Uterus (tissue), 3 donors: ENCODE measurements at regions not wholly inside any gene's neighbourhood (a gene's known extent, or its start where the extent isn't known, plus 50 kb on each side); places are given as distances from the start of the nearest gene placed in this dataset.

ENCODE experiments used
- DNase-seq, 2 donors: peaks; one replicate each; pipeline ENCODE4 v3.0.0-alpha.2; 2019 to 2020
- H3K27ac ChIP-seq, 2 donors: fragments of 200-600 bp; sonication (generic); 1 replicate in 1 of 2; 2 replicates in 1 of 2; pipeline ENCODE4 v1.5.1; 2016 to 2018
- H3K27me3 ChIP-seq, 2 donors: fragments of 200-600 bp; sonication (generic); one replicate each; pipeline ENCODE4 v1.5.1; 2018 to 2019; ENCODE audit warnings: control low read depth in 1 of 2
- H3K36me3 ChIP-seq, 2 donors: fragments of 200-600 bp; sonication (generic); one replicate each; pipeline ENCODE4 v1.5.1; 2019; ENCODE audit warnings: control low read depth in 1 of 2
- H3K4me1 ChIP-seq, 2 donors: fragments of 200-600 bp; sonication (generic); one replicate each; pipeline ENCODE4 v1.5.1; 2018 to 2019; ENCODE audit warnings: control low read depth in 1 of 2
- H3K4me3 ChIP-seq, 2 donors: fragments of 200-600 bp; sonication (generic); 1 replicate in 1 of 2; 2 replicates in 1 of 2; pipeline ENCODE4 v1.5.1; 2018 to 2019; ENCODE audit warnings: mild to moderate bottlenecking in 1 of 2
- H3K9me3 ChIP-seq, 2 donors: fragments of 200-600 bp; sonication (generic); one replicate each; pipeline ENCODE4 v1.5.1; 2019; ENCODE audit warnings: control low read depth in 1 of 2
- CTCF ChIP-seq, 4 experiments: fragments of 200-600 bp in 2 of 4; fragments of 450-650 bp in 2 of 4; sonication (generic) in 2 of 4; IDR thresholded peaks; one replicate each; pipeline ENCODE4 v1.5.1; 2016 to 2019; ENCODE audit warnings: antibody characterized with exemption in 4 of 4, mild to moderate bottlenecking in 2 of 4, moderate library complexity in 1 of 4
- POLR2A ChIP-seq, 2 donors: fragments of 450-650 bp; IDR thresholded peaks; one replicate each; pipeline ENCODE4 v1.6.1; 2016; ENCODE audit warnings: antibody characterized with exemption in 2 of 2, mild to moderate bottlenecking in 1 of 2, moderate library complexity in 1 of 2
- intact Hi-C: fragments of 100-400 bp; cut with DNase I; formaldehyde crosslinking; loops from one replicate; pipeline ENCODE4 v1.15.1; 2023; ENCODE audit warnings: low total_unique reads
- donor health status: DM: yes; HTN: yes; CAD: no.

GRCh38 chr7:9863545-9863944, 1110.1 kb upstream of the PHF14 start:
- H3K27ac ChIP-seq = no peak overlapping the region
- no peaks in the 10 kb centered on the region for H3K9me3 ChIP-seq
- intact Hi-C loops = no loop called here
- no peaks in the 10 kb centered on the region for H3K4me1 ChIP-seq
- H3K4me3 ChIP-seq = no peak overlapping the region
- no peaks in the 10 kb centered on the region for H3K36me3 ChIP-seq
- no peak for DNase-seq
- TF ChIP-seq POLR2A (IDR thresholded peaks at IDR 0.05) = no peak
- no peak for TF ChIP-seq CTCF (IDR thresholded peaks at IDR 0.05)
- no peaks in the 10 kb centered on the region for H3K27me3 ChIP-seq

GRCh38 chr7:9869151-9869550, 1104.5 kb upstream of the PHF14 start:
- no peaks in the 10 kb centered on the region for H3K36me3 ChIP-seq
- no peak for DNase-seq
- H3K27me3 ChIP-seq = no peaks in the 10 kb centered on the region
- H3K4me3 ChIP-seq = no peak overlapping the region
- intact Hi-C loops = no loop called here
- H3K4me1 ChIP-seq = no peaks in the 10 kb centered on the region
- no peaks in the 10 kb centered on the region for H3K9me3 ChIP-seq
- no peak for TF ChIP-seq CTCF (IDR thresholded peaks at IDR 0.05)
- no peak overlapping the region for H3K27ac ChIP-seq

- intact Hi-C loops = no loop called here
- no peaks in the 10 kb centered on the region for H3K36me3 ChIP-seq
- no peaks in the 10 kb centered on the region for H3K4me1 ChIP-seq
- H3K27me3 ChIP-seq = no peaks in the 10 kb centered on the region
- H3K9me3 ChIP-seq = no peaks in the 10 kb centered on the region
- TF ChIP-seq CTCF (IDR thresholded peaks at IDR 0.05) (no peak), POLR2A (IDR thresholded peaks at IDR 0.05) (no peak)
- H3K27ac ChIP-seq = no peak overlapping the region
- no peak overlapping the region for H3K4me3 ChIP-seq
- DNase-seq = no peak
Measured at GRCh38 chr7:9869566-9869965, 1104.1 kb upstream of the PHF14 start.

- TF ChIP-seq POLR2A (IDR thresholded peaks at IDR 0.05) (no peak), CTCF (IDR thresholded peaks at IDR 0.05) (no peak)
- H3K36me3 ChIP-seq = no peaks in the 10 kb centered on the region
- intact Hi-C loops = no loop called here
Measured at GRCh38 chr7:9870674-9871073, 1103.0 kb upstream of the PHF14 start.

GRCh38 chr7:9874182-9874581, 1099.5 kb upstream of the PHF14 start:
- Histone ChIP-seq H3K9me3 (no peaks in the 10 kb centered on the region), H3K27me3 (no peaks in the 10 kb centered on the region), H3K36me3 (no peaks in the 10 kb centered on the region), H3K27ac (no peak overlapping the region), H3K4me1 (no peaks in the 10 kb centered on the region), H3K4me3 (no peak overlapping the region)
- intact Hi-C loops = no loop called here
- TF ChIP-seq CTCF (IDR thresholded peaks at IDR 0.05) (no peak), POLR2A (IDR thresholded peaks at IDR 0.05) (no peak)
- DNase-seq = no peak

More at GRCh38 chr7:9870674-9871073, 1103.0 kb upstream of the PHF14 start:
- Histone ChIP-seq H3K4me3 (no peak overlapping the region), H3K9me3 (no peaks in the 10 kb centered on the region), H3K27me3 (no peaks in the 10 kb centered on the region), H3K27ac (no peak overlapping the region), H3K4me1 (no peaks in the 10 kb centered on the region)
- DNase-seq = no peak
